Breast epithelium (tissue), 4 donors: ENCODE measurements at regions not wholly inside any gene's neighbourhood (a gene's known extent, or its start where the extent isn't known, plus 50 kb on each side); places are given as distances from the start of the nearest gene placed in this dataset.

ENCODE experiments used
- DNase-seq, 2 donors: peaks; one replicate each; pipeline ENCODE4 v3.0.0-alpha.2; 2019; ENCODE audit warnings: low spot score in 2 of 2
- H3K27ac ChIP-seq, 2 donors: fragments of 200-600 bp; sonication (generic) in 1 of 2; one replicate each; pipeline ENCODE4 v1.5.1; 2016 to 2019; ENCODE audit warnings: mild to moderate bottlenecking in 1 of 2
- H3K27me3 ChIP-seq, 2 donors: fragments of 200-600 bp; sonication (generic) in 1 of 2; one replicate each; pipeline versions ENCODE4 v1.5.1 to v1.6.0; 2017 to 2019; ENCODE audit warnings: control low read depth in 1 of 2, mild to moderate bottlenecking in 1 of 2
- H3K36me3 ChIP-seq: fragments of 200-600 bp; one replicate; pipeline ENCODE4 v1.5.1; 2019
- H3K4me1 ChIP-seq, 2 donors: fragments of 200-600 bp; sonication (generic); one replicate each; pipeline ENCODE4 v1.5.1; 2016 to 2019; ENCODE audit warnings: control low read depth in 1 of 2
- H3K4me3 ChIP-seq, 3 donors: fragments of 200-600 bp; sonication (generic); 1 replicate in 2 of 3; 2 replicates in 1 of 3; pipeline ENCODE4 v1.5.1; 2016 to 2019; ENCODE audit warnings: mild to moderate bottlenecking in 3 of 3, moderate library complexity in 2 of 3
- H3K9me3 ChIP-seq, 2 donors: fragments of 200-600 bp; sonication (generic) in 1 of 2; one replicate each; pipeline ENCODE4 v1.5.1; 2016 to 2019; ENCODE audit warnings: control low read depth in 1 of 2
- CTCF ChIP-seq, 3 donors: fragments of 450-650 bp; IDR thresholded peaks; one replicate each; pipeline ENCODE4 v1.5.1; 2016 to 2017; ENCODE audit warnings: antibody characterized with exemption in 3 of 3, mild to moderate bottlenecking in 3 of 3, moderate library complexity in 3 of 3
- POLR2A ChIP-seq: fragments of 450-650 bp; IDR thresholded peaks from one replicate; pipeline ENCODE4 v1.6.1; 2016; ENCODE audit warnings: antibody characterized with exemption, mild to moderate bottlenecking, moderate library complexity
- POLR2AphosphoS5 ChIP-seq, 3 donors: sonication (generic); formaldehyde crosslinking; IDR thresholded peaks; one replicate each; pipeline ENCODE4 v1.6.1; 2017; ENCODE audit warnings: antibody characterized with exemption in 3 of 3
- intact Hi-C: fragments of 100-400 bp; cut with DNase I; formaldehyde crosslinking; loops from one replicate; pipeline ENCODE4 v1.15.1; 2023; ENCODE audit warnings: low total_unique reads

GRCh38 chr10:4635883-4636282 is 190.1 kb upstream of the AKR1E2 start:
- intact Hi-C loops = no loop called here
- TF ChIP-seq POLR2A (no peak), POLR2AphosphoS5 (IDR thresholded peaks at IDR 0.05) (no peak), CTCF (IDR thresholded peaks at IDR 0.05) (no peak)
- H3K27me3 ChIP-seq = no peaks in the 10 kb centered on the region
- no peaks in the 10 kb centered on the region for H3K36me3 ChIP-seq
- H3K4me1 ChIP-seq = no peaks in the 10 kb centered on the region
- no peak for DNase-seq
- no peaks in the 10 kb centered on the region for H3K9me3 ChIP-seq
- no peak overlapping the region for H3K4me3 ChIP-seq
- H3K27ac ChIP-seq = no peak overlapping the region

- Histone ChIP-seq H3K9me3 (no peaks in the 10 kb centered on the region), H3K27me3 (no peaks in the 10 kb centered on the region), H3K36me3 (no peaks in the 10 kb centered on the region), H3K27ac (no peak overlapping the region), H3K4me1 (no peaks in the 10 kb centered on the region), H3K4me3 (no peak overlapping the region)
- intact Hi-C loops = no loop called here
- no peak for DNase-seq
- TF ChIP-seq POLR2A = no peak
- no peak for TF ChIP-seq CTCF (IDR thresholded peaks at IDR 0.05)
- no peak for TF ChIP-seq POLR2AphosphoS5 (IDR thresholded peaks at IDR 0.05)
Measured at GRCh38 chr10:4635388-4635787, 190.6 kb upstream of the AKR1E2 start.

- H3K27ac ChIP-seq = no peak overlapping the region
- no peaks in the 10 kb centered on the region for H3K27me3 ChIP-seq
- H3K4me3 ChIP-seq = no peak overlapping the region
- no peaks in the 10 kb centered on the region for H3K36me3 ChIP-seq
- H3K9me3 ChIP-seq = no peaks in the 10 kb centered on the region
- intact Hi-C loops = no loop called here
- no peak for DNase-seq
- no peaks in the 10 kb centered on the region for H3K4me1 ChIP-seq
- TF ChIP-seq POLR2AphosphoS5 (IDR thresholded peaks at IDR 0.05) (no peak), CTCF (IDR thresholded peaks at IDR 0.05) (no peak), POLR2A (no peak)
Measured at GRCh38 chr10:4633776-4634175, 192.2 kb upstream of the AKR1E2 start.

- H3K36me3 ChIP-seq = no peaks in the 10 kb centered on the region
- no peak overlapping the region for H3K27ac ChIP-seq
- H3K27me3 ChIP-seq = no peaks in the 10 kb centered on the region
- H3K9me3 ChIP-seq = peaks cover 0 to under 1% of the 10 kb centered on the region in 2 donors
- no peak for DNase-seq
- TF ChIP-seq POLR2A = no peak
- no peak for TF ChIP-seq POLR2AphosphoS5 (IDR thresholded peaks at IDR 0.05)
- no peak for TF ChIP-seq CTCF (IDR thresholded peaks at IDR 0.05)
- no peak overlapping the region for H3K4me3 ChIP-seq
- intact Hi-C loops = no loop called here
- H3K4me1 ChIP-seq = no peaks in the 10 kb centered on the region
Measured at GRCh38 chr10:4633186-4633585, 192.8 kb upstream of the AKR1E2 start.

GRCh38 chr10:4632757-4633156 is 193.2 kb upstream of the AKR1E2 start:
- Histone ChIP-seq H3K36me3 (no peaks in the 10 kb centered on the region), H3K9me3 (peaks cover under 1 to 3% of the 10 kb centered on the region in 2 donors), H3K4me3 (no peak overlapping the region), H3K4me1 (no peaks in the 10 kb centered on the region), H3K27me3 (no peaks in the 10 kb centered on the region), H3K27ac (no peak overlapping the region)
- intact Hi-C loops = no loop called here
- no peak for DNase-seq
- no peak for TF ChIP-seq CTCF (IDR thresholded peaks at IDR 0.05)
- no peak for TF ChIP-seq POLR2A
- no peak for TF ChIP-seq POLR2AphosphoS5 (IDR thresholded peaks at IDR 0.05)
